T-cell (primary cell): ENCODE measurements at regions not wholly inside any gene's neighbourhood (a gene's known extent, or its start where the extent isn't known, plus 50 kb on each side); places are given as distances from the start of the nearest gene placed in this dataset.

ENCODE experiments used
- ATAC-seq, 4 experiments: fragments of 200-7000 bp in 3 of 4; fragments of 150-1000 bp in 1 of 4; cut with Tn5 transposase; replicated peaks in 1 of 4; 1 replicate in 3 of 4; 2 replicates in 1 of 4; pipeline ENCODE4 v1.10.0; 2021; ENCODE audit warnings: moderate library complexity in 3 of 4, mild to moderate bottlenecking in 2 of 4, moderate number of reproducible peaks in 1 of 4
- CTCF ChIA-PET, 2 donors: fragments of 300-600 bp; sonication (Branson Sonifier 250); formaldehyde crosslinking; loops; one replicate each; lab custom pipeline; 2022; ENCODE audit warnings: antibody characterized with exemption in 2 of 2; lab: Charles Lee
- POLR2A ChIA-PET, 2 donors: fragments of 300-600 bp; sonication (Branson Sonifier 250); formaldehyde crosslinking; loops; one replicate each; lab custom pipeline; 2022; ENCODE audit warnings: antibody characterized with exemption in 2 of 2; lab: Charles Lee
- DNase-seq, 35 experiments: peaks; one replicate each; pipeline versions ENCODE4 v3.0.0 to v3.0.0-alpha.2; 2013 to 2023
- H3K27ac ChIP-seq: one replicate; pipeline ENCODE4 v1.5.1; 2013; ENCODE audit warnings: low read length
- H3K27me3 ChIP-seq, 2 experiments: replicated peaks in 1 of 2; 1 replicate in 1 of 2; 2 replicates in 1 of 2; pipeline versions ENCODE4 v1.6.1 to v1.7.0; 2013; ENCODE audit warnings: low read length in 1 of 2, mixed read lengths in 1 of 2; ENCODE audit not compliant: control insufficient read depth in 2 of 2, insufficient read depth in 2 of 2; ENCODE audit errors: extremely low read depth in 1 of 2
- H3K36me3 ChIP-seq, 2 donors: 1 replicate in 1 of 2; 2 replicates in 1 of 2; pipeline versions ENCODE4 v1.6.1 to v1.7.0; 2013; ENCODE audit warnings: low read length in 1 of 2; ENCODE audit not compliant: control insufficient read depth in 2 of 2, insufficient read depth in 1 of 2; ENCODE audit errors: extremely low read depth in 1 of 2
- H3K4me1 ChIP-seq, 2 experiments: 1 replicate in 1 of 2; 2 replicates in 1 of 2; pipeline versions ENCODE4 v1.6.1 to v1.7.0; 2013; ENCODE audit warnings: low read length in 2 of 2, mixed read lengths in 1 of 2; ENCODE audit not compliant: insufficient read depth in 2 of 2, control insufficient read depth in 1 of 2; ENCODE audit errors: extremely low read depth in 1 of 2
- H3K4me3 ChIP-seq, 2 donors: 1 replicate in 1 of 2; 2 replicates in 1 of 2; pipeline versions ENCODE4 v1.5.1 to v1.7.0; 2013; ENCODE audit warnings: mild to moderate bottlenecking in 2 of 2, low read length in 1 of 2, moderate library complexity in 1 of 2; ENCODE audit not compliant: control insufficient read depth in 1 of 2; ENCODE audit errors: extremely low read depth in 1 of 2
- H3K9me3 ChIP-seq: 2 replicates; pipeline ENCODE4 v1.7.0; 2013
- H3K27ac Mint-ChIP-seq, 2 donors: one replicate each; pipeline ENCODE4 v1.8.0; 2020 to 2021; ENCODE audit warnings: mild to moderate bottlenecking in 2 of 2, mixed read lengths in 2 of 2
- H3K27me3 Mint-ChIP-seq, 2 donors: one replicate each; pipeline ENCODE4 v1.8.0; 2021 to 2022; ENCODE audit warnings: mixed read lengths in 2 of 2
- H3K36me3 Mint-ChIP-seq: one replicate; pipeline ENCODE4 v1.8.0; 2021; ENCODE audit warnings: mixed read lengths
- H3K4me1 Mint-ChIP-seq, 3 donors: one replicate each; pipeline ENCODE4 v1.8.0; 2020 to 2022; ENCODE audit warnings: mixed read lengths in 3 of 3, mild to moderate bottlenecking in 1 of 3
- H3K4me3 Mint-ChIP-seq, 3 donors: one replicate each; pipeline ENCODE4 v1.8.0; 2020 to 2022; ENCODE audit warnings: mild to moderate bottlenecking in 3 of 3, mixed read lengths in 3 of 3, moderate library complexity in 3 of 3
- H3K9me3 Mint-ChIP-seq, 3 donors: one replicate each; pipeline ENCODE4 v1.8.0; 2020 to 2022; ENCODE audit warnings: mixed read lengths in 3 of 3
- WGBS: methylation state at CpG from one replicate; pipeline ENCODE4 v1.1.5; 2013; ENCODE audit warnings: missing lambda C conversion rate; ENCODE audit not compliant: insufficient coverage; 5-methylcytosine and 5-hydroxymethylcytosine counted together

- no peaks in the 10 kb centered on the region for H3K9me3 ChIP-seq
- CTCF ChIA-PET: no interaction called here
Measured at GRCh38 chr2:145341536-145341935, 821.6 kb upstream of the ZEB2 start.

GRCh38 chr2:145339646-145340045 lies 819.7 kb upstream of the ZEB2 start:
- Mint-ChIP-seq H3K27me3 (peaks cover 0 to 9% of the 10 kb centered on the region in 2 donors), H3K4me3 (no peak overlapping the region), H3K27ac (no peak overlapping the region), H3K36me3 (no peaks in the 10 kb centered on the region), H3K4me1 (no peaks in the 10 kb centered on the region), H3K9me3 (peaks cover 3 to 10% (median 7%) of the 10 kb centered on the region in 3 donors)
- Histone ChIP-seq H3K4me3 (no peak overlapping the region), H3K36me3 (no peaks in the 10 kb centered on the region), H3K27me3 (no peaks in the 10 kb centered on the region), H3K27ac (no peak overlapping the region), H3K9me3 (no peaks in the 10 kb centered on the region), H3K4me1 (no peaks in the 10 kb centered on the region)
- POLR2A ChIA-PET: no interaction called here
- no CpG with 5 or more reads among the region's 3 CpGs for WGBS
- no peak for DNase-seq
- CTCF ChIA-PET: interaction anchor here in 1 of 2 donors (0.6 kb wide), 1 partner anchor 1357 kb away, joined by 4 read pairs; no protein-coding TSS in a partner anchor
- no peak for ATAC-seq

More at GRCh38 chr2:145341536-145341935, 821.6 kb upstream of the ZEB2 start:
- no peaks in the 10 kb centered on the region for H3K4me1 ChIP-seq
- no peak overlapping the region for H3K4me3 Mint-ChIP-seq
- H3K36me3 Mint-ChIP-seq: no peaks in the 10 kb centered on the region
- ATAC-seq: no peak
- POLR2A ChIA-PET: no interaction called here
- no peak overlapping the region for H3K4me3 ChIP-seq
- H3K4me1 Mint-ChIP-seq: no peaks in the 10 kb centered on the region
- WGBS: no CpG with 5 or more reads among the region's 2 CpGs
- H3K27me3 Mint-ChIP-seq: peaks cover 0 to 9% of the 10 kb centered on the region in 2 donors
- H3K27ac ChIP-seq: no peak overlapping the region
- no peaks in the 10 kb centered on the region for H3K27me3 ChIP-seq
- no peak overlapping the region for H3K27ac Mint-ChIP-seq
- DNase-seq: no peak
- no peaks in the 10 kb centered on the region for H3K36me3 ChIP-seq
- peaks cover 3 to 7% (median 5%) of the 10 kb centered on the region in 3 donors for H3K9me3 Mint-ChIP-seq

- CTCF ChIA-PET: no interaction called here
- Histone ChIP-seq H3K4me3 (no peak overlapping the region), H3K9me3 (no peaks in the 10 kb centered on the region), H3K27ac (no peak overlapping the region), H3K36me3 (no peaks in the 10 kb centered on the region), H3K27me3 (no peaks in the 10 kb centered on the region), H3K4me1 (no peaks in the 10 kb centered on the region)
- H3K36me3 Mint-ChIP-seq: no peaks in the 10 kb centered on the region
- DNase-seq (no peak), ATAC-seq (no peak)
- no peak overlapping the region for H3K27ac Mint-ChIP-seq
- no peaks in the 10 kb centered on the region for H3K4me1 Mint-ChIP-seq
- no peak overlapping the region for H3K4me3 Mint-ChIP-seq
- no CpG with 5 or more reads among the region's 7 CpGs for WGBS
- peaks cover 3 to 13% of the 10 kb centered on the region in 2 donors for H3K27me3 Mint-ChIP-seq
- POLR2A ChIA-PET: no interaction called here
- peaks cover 0 to 5% (median 0%) of the 10 kb centered on the region in 3 donors for H3K9me3 Mint-ChIP-seq
Measured at GRCh38 chr2:145332210-145332898, 812.4 kb upstream of the ZEB2 start.

- no peak overlapping the region for H3K4me3 Mint-ChIP-seq
- ATAC-seq (no peak), DNase-seq (no peak)
- no peaks in the 10 kb centered on the region for H3K9me3 Mint-ChIP-seq
- ChIA-PET POLR2A (interaction anchor here in 1 of 2 donors (0.8 kb wide), 1 partner anchor 40 kb away, joined by 3 read pairs; no protein-coding TSS in a partner anchor), CTCF (no interaction called here)
- no CpG with 5 or more reads among the region's 1 CpG for WGBS
- peaks cover 2 to 3% (median 2%) of the 10 kb centered on the region in 3 donors for H3K4me1 Mint-ChIP-seq
- Histone ChIP-seq H3K36me3 (no peaks in the 10 kb centered on the region), H3K4me1 (peaks cover 0 to 2% of the 10 kb centered on the region in 2 experiments), H3K9me3 (no peaks in the 10 kb centered on the region), H3K27me3 (no peaks in the 10 kb centered on the region), H3K4me3 (no peak overlapping the region), H3K27ac (no peak overlapping the region)
- H3K36me3 Mint-ChIP-seq: no peaks in the 10 kb centered on the region
- H3K27ac Mint-ChIP-seq: no peak overlapping the region
- peaks cover 3 to 13% of the 10 kb centered on the region in 2 donors for H3K27me3 Mint-ChIP-seq
Measured at GRCh38 chr2:145329971-145330370, 810.1 kb upstream of the ZEB2 start.

- Histone ChIP-seq H3K27me3 (no peaks in the 10 kb centered on the region), H3K36me3 (no peaks in the 10 kb centered on the region), H3K4me3 (no peak overlapping the region), H3K9me3 (no peaks in the 10 kb centered on the region), H3K27ac (no peak overlapping the region), H3K4me1 (peaks cover 0 to 23% of the 10 kb centered on the region in 2 experiments)
- no CpG with 5 or more reads among the region's 4 CpGs for WGBS
- POLR2A ChIA-PET: no interaction called here
- no peaks in the 10 kb centered on the region for H3K36me3 Mint-ChIP-seq
- no peak for ATAC-seq
- peaks cover 15 to 26% (median 18%) of the 10 kb centered on the region in 3 donors for H3K4me1 Mint-ChIP-seq
- H3K4me3 Mint-ChIP-seq: no peak overlapping the region
- H3K27me3 Mint-ChIP-seq: peaks cover 3 to 8% of the 10 kb centered on the region in 2 donors
- DNase-seq: no peak
- CTCF ChIA-PET: no interaction called here
- no peak overlapping the region for H3K27ac Mint-ChIP-seq
- H3K9me3 Mint-ChIP-seq: no peaks in the 10 kb centered on the region
Measured at GRCh38 chr2:145325485-145325884, 805.6 kb upstream of the ZEB2 start.

GRCh38 chr2:145324748-145325147 lies 804.8 kb upstream of the ZEB2 start:
- DNase-seq (no peak), ATAC-seq (no peak)
- no CpG with 5 or more reads among the region's 1 CpG for WGBS
- no peak overlapping the region for H3K4me3 ChIP-seq
- ChIA-PET CTCF (no interaction called here), POLR2A (no interaction called here)
- H3K27ac ChIP-seq: no peak overlapping the region
- H3K27me3 ChIP-seq: no peaks in the 10 kb centered on the region
- no peaks in the 10 kb centered on the region for H3K9me3 ChIP-seq
- peaks cover 15 to 26% (median 18%) of the 10 kb centered on the region in 3 donors for H3K4me1 Mint-ChIP-seq
- no peaks in the 10 kb centered on the region for H3K36me3 Mint-ChIP-seq
- peaks cover 2 to 3% of the 10 kb centered on the region in 2 donors for H3K27me3 Mint-ChIP-seq
- peaks cover 0 to 23% of the 10 kb centered on the region in 2 experiments for H3K4me1 ChIP-seq
- H3K4me3 Mint-ChIP-seq: no peak overlapping the region
- no peaks in the 10 kb centered on the region for H3K9me3 Mint-ChIP-seq
- H3K36me3 ChIP-seq: no peaks in the 10 kb centered on the region
- H3K27ac Mint-ChIP-seq: no peak overlapping the region
